ENCODE measurements at regions not wholly inside any gene's neighbourhood (a gene's known extent, or its start where the extent isn't known, plus 50 kb on each side); places are given as distances from the start of the nearest gene placed in this dataset.

GRCh38 chr3:74532446-74532845 is 82.0 kb downstream of the CNTN3 start:
- TF ChIP-seq CTCF (conservative IDR thresholded peaks at IDR 0.05), result no peak
- no peak for TF ChIP-seq ZFX (IDR thresholded peaks at IDR 0.05)

Data from C4-2B (cell line).